Neutrophil (primary cell): ENCODE measurements at regions not wholly inside any gene's neighbourhood (a gene's known extent, or its start where the extent isn't known, plus 50 kb on each side); places are given as distances from the start of the nearest gene placed in this dataset.

Source experiments
- H3K27ac ChIP-seq: fragments of 200-600 bp; sonication (generic); 2 replicates; pipeline ENCODE4 v1.5.1; 2016; ENCODE audit warnings: mild to moderate bottlenecking, moderate library complexity
- H3K27me3 ChIP-seq: fragments of 200-600 bp; sonication (generic); 2 replicates; pipeline ENCODE4 v1.6.0; 2016; ENCODE audit warnings: mild to moderate bottlenecking
- H3K36me3 ChIP-seq: fragments of 200-600 bp; sonication (generic); 2 replicates; pipeline ENCODE4 v1.5.1; 2017
- H3K4me1 ChIP-seq, 2 experiments: fragments of 200-600 bp in 1 of 2; sonication (generic) in 1 of 2; 1 replicate in 1 of 2; 2 replicates in 1 of 2; pipeline versions ENCODE4 v1.5.1 to v1.6.1; 2013 to 2016; ENCODE audit warnings: low read depth in 1 of 2, low read length in 1 of 2, mild to moderate bottlenecking in 1 of 2, moderate library complexity in 1 of 2; ENCODE audit not compliant: control insufficient read depth in 1 of 2, insufficient read depth in 1 of 2
- H3K4me3 ChIP-seq, 2 experiments: fragments of 200-600 bp in 1 of 2; sonication (generic) in 1 of 2; 1 replicate in 1 of 2; 2 replicates in 1 of 2; pipeline ENCODE4 v1.5.1; 2013 to 2016; ENCODE audit warnings: low read depth in 1 of 2, low read length in 1 of 2, mild to moderate bottlenecking in 1 of 2, moderate library complexity in 1 of 2
- H3K9me3 ChIP-seq: fragments of 200-600 bp; sonication (generic); 2 replicates; pipeline ENCODE4 v1.5.1; 2016
- TF ChIP-seq, protein P1 (sequence below): fragments of 200-600 bp; sonication (generic); IDR thresholded peaks from 2 replicates; pipeline ENCODE4 v1.5.1; 2016; ENCODE audit warnings: antibody characterized with exemption

DNA sequence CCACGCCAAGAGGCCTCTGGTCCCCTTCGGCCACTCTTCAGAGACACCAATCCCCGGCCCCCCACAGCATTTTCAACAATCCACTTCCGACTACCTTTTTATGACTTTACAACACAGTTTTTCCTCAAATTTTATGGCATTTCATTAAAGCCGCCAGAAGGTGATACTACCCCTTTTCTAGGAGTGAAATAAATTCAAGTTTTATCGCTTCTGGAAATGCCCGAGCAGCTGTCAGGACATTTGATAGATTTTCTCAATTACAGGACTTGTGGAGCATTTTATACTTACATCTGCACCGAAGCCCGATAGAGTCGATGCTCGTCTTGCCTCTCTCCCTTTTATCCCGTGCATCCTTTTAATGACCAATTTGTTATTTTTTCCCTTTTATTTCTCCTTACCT lies 108.1 kb upstream of the CREB1 start:
- no peaks in the 10 kb centered on the region for H3K4me1 ChIP-seq
- no peaks in the 10 kb centered on the region for H3K9me3 ChIP-seq
- H3K27ac ChIP-seq = no peak overlapping the region
- no peaks in the 10 kb centered on the region for H3K27me3 ChIP-seq
- H3K36me3 ChIP-seq = no peaks in the 10 kb centered on the region
- H3K4me3 ChIP-seq = no peak overlapping the region
- TF ChIP-seq, protein P1, sequence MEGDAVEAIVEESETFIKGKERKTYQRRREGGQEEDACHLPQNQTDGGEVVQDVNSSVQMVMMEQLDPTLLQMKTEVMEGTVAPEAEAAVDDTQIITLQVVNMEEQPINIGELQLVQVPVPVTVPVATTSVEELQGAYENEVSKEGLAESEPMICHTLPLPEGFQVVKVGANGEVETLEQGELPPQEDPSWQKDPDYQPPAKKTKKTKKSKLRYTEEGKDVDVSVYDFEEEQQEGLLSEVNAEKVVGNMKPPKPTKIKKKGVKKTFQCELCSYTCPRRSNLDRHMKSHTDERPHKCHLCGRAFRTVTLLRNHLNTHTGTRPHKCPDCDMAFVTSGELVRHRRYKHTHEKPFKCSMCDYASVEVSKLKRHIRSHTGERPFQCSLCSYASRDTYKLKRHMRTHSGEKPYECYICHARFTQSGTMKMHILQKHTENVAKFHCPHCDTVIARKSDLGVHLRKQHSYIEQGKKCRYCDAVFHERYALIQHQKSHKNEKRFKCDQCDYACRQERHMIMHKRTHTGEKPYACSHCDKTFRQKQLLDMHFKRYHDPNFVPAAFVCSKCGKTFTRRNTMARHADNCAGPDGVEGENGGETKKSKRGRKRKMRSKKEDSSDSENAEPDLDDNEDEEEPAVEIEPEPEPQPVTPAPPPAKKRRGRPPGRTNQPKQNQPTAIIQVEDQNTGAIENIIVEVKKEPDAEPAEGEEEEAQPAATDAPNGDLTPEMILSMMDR = no peak

DNA sequence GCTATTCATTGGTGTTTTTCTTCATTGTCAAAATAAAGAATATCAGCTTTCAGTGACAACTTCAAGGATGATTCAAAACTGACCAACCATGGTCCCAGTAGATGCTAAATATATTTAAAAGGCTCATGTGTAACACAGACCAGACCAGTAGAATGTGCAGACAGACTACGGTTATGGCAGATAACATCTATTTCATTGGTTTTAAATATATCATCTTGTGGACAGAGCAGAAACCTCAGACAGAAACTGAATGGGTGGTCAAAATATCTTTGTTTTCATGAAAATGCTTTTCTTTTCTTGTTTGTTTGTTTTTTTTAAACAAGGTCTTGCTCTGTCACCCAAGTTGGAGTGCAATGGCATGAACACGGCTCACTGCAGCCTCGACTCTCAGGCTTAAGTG lies 107.4 kb upstream of the CREB1 start:
- Histone ChIP-seq H3K9me3 (no peaks in the 10 kb centered on the region), H3K4me3 (no peak overlapping the region), H3K36me3 (no peaks in the 10 kb centered on the region), H3K4me1 (no peaks in the 10 kb centered on the region), H3K27me3 (no peaks in the 10 kb centered on the region), H3K27ac (no peak overlapping the region)
- TF ChIP-seq, protein P1 = no peak

DNA sequence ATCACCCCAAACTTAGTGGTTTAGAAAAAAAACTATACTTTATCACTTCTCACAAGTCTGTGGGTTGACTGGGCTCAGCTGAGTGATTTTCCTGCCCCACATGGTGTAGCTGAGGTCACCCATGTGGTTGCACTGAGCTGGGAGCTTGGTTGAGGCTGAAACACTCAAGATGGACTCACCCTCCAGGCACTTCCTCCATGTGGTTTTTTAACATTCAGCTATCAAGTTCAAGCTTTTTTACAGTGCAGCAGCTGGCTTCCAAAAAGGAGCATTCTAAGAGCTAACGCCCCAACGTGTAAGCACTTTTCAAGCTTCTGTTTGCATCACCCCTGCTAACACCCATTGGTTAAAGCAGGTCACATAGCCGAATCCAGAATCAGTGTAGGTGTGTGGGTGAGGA lies 105.9 kb upstream of the CREB1 start:
- Histone ChIP-seq H3K27me3 (no peaks in the 10 kb centered on the region), H3K27ac (no peak overlapping the region), H3K36me3 (no peaks in the 10 kb centered on the region), H3K4me1 (no peaks in the 10 kb centered on the region), H3K4me3 (no peak overlapping the region), H3K9me3 (no peaks in the 10 kb centered on the region)
- TF ChIP-seq, protein P1 = no peak

DNA sequence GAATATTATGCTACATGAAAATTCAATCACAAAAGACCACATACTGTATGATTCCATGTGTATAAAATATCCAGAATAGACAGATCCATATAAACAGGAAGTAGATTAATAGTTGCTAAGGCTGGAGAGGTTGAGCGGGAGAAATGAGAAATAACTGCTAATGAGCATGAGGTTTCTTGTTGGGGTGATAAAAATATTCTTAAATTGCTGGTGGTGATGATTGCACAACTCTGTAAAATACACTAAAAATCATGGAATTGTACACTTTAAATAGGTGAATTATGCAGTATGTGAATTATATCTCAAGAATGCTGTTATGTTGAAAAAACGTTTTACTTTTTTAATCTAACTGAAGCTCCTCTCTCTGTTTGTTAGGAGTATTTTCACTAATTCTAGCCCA lies 101.8 kb upstream of the CREB1 start:
- Histone ChIP-seq H3K4me1 (no peaks in the 10 kb centered on the region), H3K36me3 (no peaks in the 10 kb centered on the region), H3K4me3 (no peak overlapping the region), H3K27me3 (no peaks in the 10 kb centered on the region), H3K9me3 (no peaks in the 10 kb centered on the region), H3K27ac (no peak overlapping the region)
- TF ChIP-seq, protein P1 = no peak

DNA sequence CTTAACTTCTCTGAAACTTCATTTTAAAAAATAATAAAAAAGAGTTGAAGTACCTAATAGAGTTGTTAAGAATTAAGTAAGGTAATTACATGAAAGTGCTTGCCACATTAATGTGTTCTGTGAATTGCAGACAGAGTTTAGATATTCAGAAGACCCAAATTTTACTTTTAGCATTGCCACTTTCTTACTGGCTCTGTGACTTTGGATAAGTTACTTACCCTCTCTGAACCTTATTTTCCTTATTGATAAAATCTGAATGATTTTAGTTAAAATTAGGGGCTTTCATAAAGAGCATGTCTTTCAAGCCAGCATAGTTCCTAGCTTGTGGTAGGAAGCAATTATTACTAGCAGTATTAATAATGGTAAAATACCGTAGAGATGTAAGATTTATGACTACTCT lies 101.2 kb upstream of the CREB1 start:
- H3K27me3 ChIP-seq = no peaks in the 10 kb centered on the region
- no peak overlapping the region for H3K27ac ChIP-seq
- TF ChIP-seq, protein P1 = no peak
- H3K4me3 ChIP-seq = no peak overlapping the region
- no peaks in the 10 kb centered on the region for H3K4me1 ChIP-seq
- H3K9me3 ChIP-seq = no peaks in the 10 kb centered on the region
- no peaks in the 10 kb centered on the region for H3K36me3 ChIP-seq

DNA sequence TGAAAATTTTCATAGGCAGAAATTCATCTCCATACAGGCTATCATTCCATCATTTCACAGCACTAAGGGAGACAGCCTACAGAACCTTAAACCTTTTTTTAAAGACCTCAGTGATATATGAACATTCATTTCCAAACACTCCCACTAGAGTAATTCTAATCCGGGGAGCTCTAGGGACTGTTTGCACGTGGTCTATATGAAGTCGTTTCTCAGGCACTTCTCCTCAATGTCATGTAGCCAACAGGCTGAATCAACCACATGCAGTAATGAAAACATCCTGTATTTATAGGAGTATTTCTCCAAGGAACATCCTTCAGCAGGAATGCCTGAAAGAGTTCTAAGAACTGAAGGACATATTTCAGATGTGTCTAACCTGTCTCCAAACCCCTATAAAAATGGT lies 97.3 kb upstream of the CREB1 start:
- H3K27me3 ChIP-seq = no peaks in the 10 kb centered on the region
- H3K4me1 ChIP-seq = no peaks in the 10 kb centered on the region
- H3K27ac ChIP-seq = no peak overlapping the region
- TF ChIP-seq, protein P1 = no peak
- no peak overlapping the region for H3K4me3 ChIP-seq
- no peaks in the 10 kb centered on the region for H3K36me3 ChIP-seq
- H3K9me3 ChIP-seq = no peaks in the 10 kb centered on the region
